HG02798 (cell line): ENCODE measurements at regions not wholly inside any gene's neighbourhood (a gene's known extent, or its start where the extent isn't known, plus 50 kb on each side); places are given as distances from the start of the nearest gene placed in this dataset.

Source experiments
- ATAC-seq: cut with Tn5 transposase; IDR thresholded peaks from one replicate; pipeline ENCODE4 v1.9.1; 2021; ENCODE audit warnings: mild to moderate bottlenecking; ENCODE audit not compliant: unreplicated experiment, poor library complexity

- ATAC-seq, result no peak
Measured at GRCh38 chr5:175059687-175060211, 335.4 kb downstream of the MSX2 start.

GRCh38 chr5:175056831-175057230 lies 332.4 kb downstream of the MSX2 start:
- ATAC-seq, result no peak

GRCh38 chr5:175054243-175054642 lies 329.9 kb downstream of the MSX2 start:
- ATAC-seq, result no peak

GRCh38 chr5:175052351-175052750 lies 328.0 kb downstream of the MSX2 start:
- no peak for ATAC-seq

GRCh38 chr5:175047048-175047447 lies 322.7 kb downstream of the MSX2 start:
- ATAC-seq, result no peak

GRCh38 chr5:175045820-175046219 lies 321.4 kb downstream of the MSX2 start:
- no peak for ATAC-seq

GRCh38 chr5:175037820-175038219 lies 313.4 kb downstream of the MSX2 start:
- ATAC-seq, result no peak

- ATAC-seq, result no peak
Measured at GRCh38 chr5:175035882-175036533, 311.6 kb downstream of the MSX2 start.

- no peak for ATAC-seq
Measured at GRCh38 chr5:175034924-175035323, 310.5 kb downstream of the MSX2 start.

GRCh38 chr5:175032741-175033151 lies 308.4 kb downstream of the MSX2 start:
- ATAC-seq, result no peak

GRCh38 chr5:175032013-175032412 lies 307.6 kb downstream of the MSX2 start:
- ATAC-seq, result no peak

GRCh38 chr5:175027390-175027789 lies 303.0 kb downstream of the MSX2 start:
- ATAC-seq, result no peak

- ATAC-seq, result no peak
Measured at GRCh38 chr5:175025077-175025476, 300.7 kb downstream of the MSX2 start.

GRCh38 chr5:175021841-175022625 lies 297.7 kb downstream of the MSX2 start:
- ATAC-seq, result no peak

GRCh38 chr5:175021321-175021720 lies 296.9 kb downstream of the MSX2 start:
- ATAC-seq, result no peak

GRCh38 chr5:175015028-175015685 lies 290.8 kb downstream of the MSX2 start:
- ATAC-seq, result no peak

- ATAC-seq, result no peak
Measured at GRCh38 chr5:175013251-175013650, 288.9 kb downstream of the MSX2 start.

- no peak for ATAC-seq
Measured at GRCh38 chr5:175012267-175012666, 287.9 kb downstream of the MSX2 start.

GRCh38 chr5:175003531-175003930 lies 279.1 kb downstream of the MSX2 start:
- no peak for ATAC-seq

GRCh38 chr5:175001876-175002645 lies 277.7 kb downstream of the MSX2 start:
- no peak for ATAC-seq
